Activated T-helper 2 cell treated with anti-CD3 and anti-CD28 coated beads, Interferon-gamma antibody, Interleukin-2, Interleukin-4, amounts not matched to agents 10 μg/mL and 5 μg/mL and 100 μg/mL, durations not matched to agents 14 hours and 24 hours and 36 hours (primary cell): ENCODE measurements at regions not wholly inside any gene's neighbourhood (a gene's known extent, or its start where the extent isn't known, plus 50 kb on each side); places are given as distances from the start of the nearest gene placed in this dataset.

Source experiments
- DNase-seq: peaks from one replicate; pipeline ENCODE4 v3.0.0; 2021; ENCODE audit warnings: low spot score
- H3K27ac Mint-ChIP-seq: one replicate; pipeline ENCODE4 v1.8.0; 2021; ENCODE audit warnings: mixed read lengths
- H3K27me3 Mint-ChIP-seq: one replicate; pipeline ENCODE4 v1.8.0; 2021; ENCODE audit warnings: low read depth, mixed read lengths
- H3K36me3 Mint-ChIP-seq: one replicate; pipeline ENCODE4 v1.8.0; 2021; ENCODE audit warnings: low read depth, mixed read lengths
- H3K4me1 Mint-ChIP-seq: one replicate; pipeline ENCODE4 v1.8.0; 2021; ENCODE audit warnings: low read depth, mixed read lengths
- H3K4me3 Mint-ChIP-seq: one replicate; pipeline ENCODE4 v1.8.0; 2021; ENCODE audit warnings: low read depth, mild to moderate bottlenecking, moderate library complexity, mixed read lengths
- H3K9me3 Mint-ChIP-seq: one replicate; pipeline ENCODE4 v1.8.0; 2021; ENCODE audit warnings: mixed read lengths
- intact Hi-C: fragments of 100-400 bp; cut with micrococcal nuclease; formaldehyde crosslinking; loops from one replicate; pipeline ENCODE4 v1.15.1; 2023

GRCh38 chr1:14511166-14511680, 87.3 kb upstream of the KAZN start:
- no peak overlapping the region for H3K4me3 Mint-ChIP-seq
- H3K4me1 Mint-ChIP-seq: no peaks in the 10 kb centered on the region
- no peaks in the 10 kb centered on the region for H3K36me3 Mint-ChIP-seq
- intact Hi-C loops: no loop called here
- no peaks in the 10 kb centered on the region for H3K9me3 Mint-ChIP-seq
- no peaks in the 10 kb centered on the region for H3K27me3 Mint-ChIP-seq
- H3K27ac Mint-ChIP-seq: no peak overlapping the region
- DNase-seq: no peak

- Mint-ChIP-seq H3K9me3 (no peaks in the 10 kb centered on the region), H3K36me3 (no peaks in the 10 kb centered on the region), H3K27ac (no peak overlapping the region), H3K4me1 (no peaks in the 10 kb centered on the region), H3K4me3 (no peak overlapping the region), H3K27me3 (no peaks in the 10 kb centered on the region)
- DNase-seq: no peak
- intact Hi-C loops: no loop called here
Observed at GRCh38 chr1:14511796-14512585, 86.5 kb upstream of the KAZN start.

GRCh38 chr1:14513111-14513510, 85.4 kb upstream of the KAZN start:
- H3K4me3 Mint-ChIP-seq: no peak overlapping the region
- H3K9me3 Mint-ChIP-seq: no peaks in the 10 kb centered on the region
- no peaks in the 10 kb centered on the region for H3K36me3 Mint-ChIP-seq
- no peak overlapping the region for H3K27ac Mint-ChIP-seq
- no peaks in the 10 kb centered on the region for H3K27me3 Mint-ChIP-seq
- H3K4me1 Mint-ChIP-seq: no peaks in the 10 kb centered on the region
- intact Hi-C loops: no loop called here
- no peak for DNase-seq

GRCh38 chr1:14514739-14515138, 83.7 kb upstream of the KAZN start:
- Mint-ChIP-seq H3K9me3 (no peaks in the 10 kb centered on the region), H3K4me3 (no peak overlapping the region), H3K36me3 (no peaks in the 10 kb centered on the region), H3K27me3 (no peaks in the 10 kb centered on the region), H3K4me1 (no peaks in the 10 kb centered on the region), H3K27ac (no peak overlapping the region)
- no peak for DNase-seq
- intact Hi-C loops: no loop called here

- Mint-ChIP-seq H3K9me3 (no peaks in the 10 kb centered on the region), H3K4me3 (no peak overlapping the region), H3K4me1 (no peaks in the 10 kb centered on the region), H3K27ac (no peak overlapping the region), H3K27me3 (no peaks in the 10 kb centered on the region), H3K36me3 (no peaks in the 10 kb centered on the region)
- intact Hi-C loops: no loop called here
- DNase-seq: no peak
Observed at GRCh38 chr1:14516974-14517840, 81.3 kb upstream of the KAZN start.

GRCh38 chr1:14517841-14518180, 80.7 kb upstream of the KAZN start:
- no peaks in the 10 kb centered on the region for H3K4me1 Mint-ChIP-seq
- H3K36me3 Mint-ChIP-seq: no peaks in the 10 kb centered on the region
- no peak overlapping the region for H3K27ac Mint-ChIP-seq
- no peak overlapping the region for H3K4me3 Mint-ChIP-seq
- no peak for DNase-seq
- no peaks in the 10 kb centered on the region for H3K27me3 Mint-ChIP-seq
- H3K9me3 Mint-ChIP-seq: no peaks in the 10 kb centered on the region
- intact Hi-C loops: no loop called here

GRCh38 chr1:14519976-14520375, 78.5 kb upstream of the KAZN start:
- no peaks in the 10 kb centered on the region for H3K9me3 Mint-ChIP-seq
- intact Hi-C loops: no loop called here
- no peak overlapping the region for H3K27ac Mint-ChIP-seq
- DNase-seq: no peak
- no peak overlapping the region for H3K4me3 Mint-ChIP-seq
- no peaks in the 10 kb centered on the region for H3K36me3 Mint-ChIP-seq
- no peaks in the 10 kb centered on the region for H3K27me3 Mint-ChIP-seq
- no peaks in the 10 kb centered on the region for H3K4me1 Mint-ChIP-seq

GRCh38 chr1:14520514-14521163, 77.8 kb upstream of the KAZN start:
- Mint-ChIP-seq H3K36me3 (no peaks in the 10 kb centered on the region), H3K4me1 (no peaks in the 10 kb centered on the region), H3K9me3 (no peaks in the 10 kb centered on the region), H3K27ac (no peak overlapping the region), H3K4me3 (no peak overlapping the region), H3K27me3 (no peaks in the 10 kb centered on the region)
- intact Hi-C loops: no loop called here
- DNase-seq: no peak

- intact Hi-C loops: no loop called here
- Mint-ChIP-seq H3K27ac (no peak overlapping the region), H3K4me3 (no peak overlapping the region), H3K36me3 (no peaks in the 10 kb centered on the region), H3K27me3 (no peaks in the 10 kb centered on the region), H3K4me1 (no peaks in the 10 kb centered on the region), H3K9me3 (no peaks in the 10 kb centered on the region)
- DNase-seq: no peak
Observed at GRCh38 chr1:14521622-14522021, 76.9 kb upstream of the KAZN start.

- no peak for DNase-seq
- Mint-ChIP-seq H3K27ac (no peak overlapping the region), H3K4me3 (no peak overlapping the region), H3K4me1 (no peaks in the 10 kb centered on the region), H3K27me3 (no peaks in the 10 kb centered on the region), H3K9me3 (no peaks in the 10 kb centered on the region), H3K36me3 (no peaks in the 10 kb centered on the region)
- intact Hi-C loops: no loop called here
Observed at GRCh38 chr1:14522077-14522925, 76.2 kb upstream of the KAZN start.

GRCh38 chr1:14522926-14523241, 75.6 kb upstream of the KAZN start:
- Mint-ChIP-seq H3K36me3 (no peaks in the 10 kb centered on the region), H3K27me3 (no peaks in the 10 kb centered on the region)

GRCh38 chr1:14524826-14525636, 73.5 kb upstream of the KAZN start:
- no peaks in the 10 kb centered on the region for H3K36me3 Mint-ChIP-seq
- intact Hi-C loops: no loop called here
- no peak overlapping the region for H3K27ac Mint-ChIP-seq
- DNase-seq: no peak
- no peak overlapping the region for H3K4me3 Mint-ChIP-seq
- no peaks in the 10 kb centered on the region for H3K4me1 Mint-ChIP-seq
- H3K9me3 Mint-ChIP-seq: no peaks in the 10 kb centered on the region
- H3K27me3 Mint-ChIP-seq: no peaks in the 10 kb centered on the region

More at GRCh38 chr1:14522926-14523241, 75.6 kb upstream of the KAZN start:
- DNase-seq: no peak
- no peak overlapping the region for H3K4me3 Mint-ChIP-seq
- H3K27ac Mint-ChIP-seq: no peak overlapping the region
- intact Hi-C loops: no loop called here
- H3K9me3 Mint-ChIP-seq: no peaks in the 10 kb centered on the region
- H3K4me1 Mint-ChIP-seq: no peaks in the 10 kb centered on the region
